ENCODE measurements at regions not wholly inside any gene's neighbourhood (a gene's known extent, or its start where the extent isn't known, plus 50 kb on each side); places are given as distances from the start of the nearest gene placed in this dataset.

- TF ChIP-seq, protein P1, sequence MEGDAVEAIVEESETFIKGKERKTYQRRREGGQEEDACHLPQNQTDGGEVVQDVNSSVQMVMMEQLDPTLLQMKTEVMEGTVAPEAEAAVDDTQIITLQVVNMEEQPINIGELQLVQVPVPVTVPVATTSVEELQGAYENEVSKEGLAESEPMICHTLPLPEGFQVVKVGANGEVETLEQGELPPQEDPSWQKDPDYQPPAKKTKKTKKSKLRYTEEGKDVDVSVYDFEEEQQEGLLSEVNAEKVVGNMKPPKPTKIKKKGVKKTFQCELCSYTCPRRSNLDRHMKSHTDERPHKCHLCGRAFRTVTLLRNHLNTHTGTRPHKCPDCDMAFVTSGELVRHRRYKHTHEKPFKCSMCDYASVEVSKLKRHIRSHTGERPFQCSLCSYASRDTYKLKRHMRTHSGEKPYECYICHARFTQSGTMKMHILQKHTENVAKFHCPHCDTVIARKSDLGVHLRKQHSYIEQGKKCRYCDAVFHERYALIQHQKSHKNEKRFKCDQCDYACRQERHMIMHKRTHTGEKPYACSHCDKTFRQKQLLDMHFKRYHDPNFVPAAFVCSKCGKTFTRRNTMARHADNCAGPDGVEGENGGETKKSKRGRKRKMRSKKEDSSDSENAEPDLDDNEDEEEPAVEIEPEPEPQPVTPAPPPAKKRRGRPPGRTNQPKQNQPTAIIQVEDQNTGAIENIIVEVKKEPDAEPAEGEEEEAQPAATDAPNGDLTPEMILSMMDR (conservative IDR thresholded peaks at IDR 0.05; ENCODE audit: low read length): no peak
- TF ChIP-seq EZH2phosphoT487 (IDR thresholded peaks at IDR 0.05; ENCODE audit: borderline replicate concordance, low read depth, low read length): no peak
Measured at GRCh38 chr16:47907109-47907508, 248.7 kb downstream of the ABCC12 start.

Data from OCI-LY7 (cell line).